ENCODE measurements at regions not wholly inside any gene's neighbourhood (a gene's known extent, or its start where the extent isn't known, plus 50 kb on each side); places are given as distances from the start of the nearest gene placed in this dataset.
"Not testable (repeated sequence)": the region's sequence is repeated elsewhere in the genome, so short reads cannot be mapped to it uniquely, and the experiment has no call there.

GRCh38 chr6:170074435-170074834 lies 216.4 kb downstream of the DLL1 start:
- peak; percentile 15 for DNase-seq (ENCODE audit: low spot score)
- no peak for ATAC-seq

- peak; percentile 38 for DNase-seq (ENCODE audit: low spot score)
- no peak for ATAC-seq
Measured at GRCh38 chr6:170073846-170074245, 217.0 kb downstream of the DLL1 start.

- DNase-seq (ENCODE audit: low spot score) (peak; percentile 0), ATAC-seq (no peak)
Measured at GRCh38 chr6:170072246-170072645, 218.6 kb downstream of the DLL1 start.

DNA sequence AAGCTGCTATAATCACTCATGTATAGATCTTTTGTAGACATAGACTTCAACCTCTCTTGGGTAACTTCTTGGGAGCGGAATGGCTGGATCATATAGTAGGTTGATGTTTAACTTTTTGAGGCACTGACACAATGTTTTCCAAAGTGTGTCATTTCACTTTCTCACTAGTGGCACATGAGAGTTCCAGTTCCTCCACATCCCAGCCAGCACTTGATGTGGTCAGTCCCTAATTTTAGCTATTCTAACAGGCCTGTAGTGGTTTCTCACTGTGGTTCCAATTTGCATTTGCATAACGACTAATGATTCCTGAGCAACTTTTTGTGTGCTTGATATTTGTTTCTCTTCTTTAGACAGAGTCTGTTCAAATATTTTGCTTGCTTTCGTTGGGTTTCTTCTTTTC lies 221.3 kb downstream of the DLL1 start:
- peak; percentile 0 for DNase-seq (ENCODE audit: low spot score)
- no peak for ATAC-seq

GRCh38 chr6:170068496-170068895 lies 222.4 kb downstream of the DLL1 start:
- ATAC-seq (no peak), DNase-seq (ENCODE audit: low spot score) (no peak)

DNA sequence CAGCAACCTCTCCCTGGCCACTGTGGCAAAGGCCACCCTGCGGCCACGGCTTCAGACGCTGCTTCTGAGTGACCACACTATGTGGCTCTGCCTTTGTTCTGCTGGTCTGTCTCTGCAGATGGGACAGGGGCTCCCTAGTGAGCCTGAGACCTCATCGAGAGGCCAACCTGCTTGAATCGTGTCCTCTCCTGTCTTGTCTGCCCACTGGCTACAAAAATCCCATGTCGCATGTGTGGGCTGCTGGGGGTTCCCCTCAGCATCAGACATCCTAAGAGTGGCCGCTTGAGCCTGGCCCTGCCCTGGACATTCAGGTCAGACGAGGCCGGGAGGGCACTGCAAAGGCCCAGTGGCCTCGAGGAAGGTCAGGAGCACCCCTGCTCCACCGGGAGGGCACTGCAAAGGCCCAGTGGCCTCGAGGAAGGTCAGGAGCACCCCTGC lies 222.9 kb downstream of the DLL1 start:
- ATAC-seq: no peak
- peak; percentile 26 for DNase-seq (ENCODE audit: low spot score)

DNA sequence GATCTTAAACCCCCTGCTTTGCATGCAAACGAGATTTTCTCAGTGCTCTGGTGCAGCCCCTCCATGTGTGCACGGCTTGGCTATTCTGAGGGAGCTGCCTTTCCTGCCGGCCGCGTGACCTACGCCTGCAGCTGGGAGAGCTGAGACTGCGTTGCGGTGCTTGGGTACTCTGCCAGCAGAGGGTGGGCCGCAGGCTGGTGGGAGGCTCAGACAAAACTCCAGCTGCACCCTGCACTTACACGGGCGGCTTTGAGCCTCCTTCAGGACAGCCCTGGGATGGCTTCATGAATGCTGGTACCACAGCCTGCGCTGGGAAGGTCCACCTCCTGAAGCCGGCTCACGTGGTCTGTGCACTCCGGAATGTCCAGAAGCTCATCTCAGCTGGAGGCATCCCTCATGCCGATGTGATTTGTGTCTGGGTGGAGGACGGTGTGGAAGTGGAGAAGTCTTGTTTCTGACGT lies 223.7 kb downstream of the DLL1 start:
- ATAC-seq: no peak
- peak; percentile 29 for DNase-seq (ENCODE audit: low spot score)

DNA sequence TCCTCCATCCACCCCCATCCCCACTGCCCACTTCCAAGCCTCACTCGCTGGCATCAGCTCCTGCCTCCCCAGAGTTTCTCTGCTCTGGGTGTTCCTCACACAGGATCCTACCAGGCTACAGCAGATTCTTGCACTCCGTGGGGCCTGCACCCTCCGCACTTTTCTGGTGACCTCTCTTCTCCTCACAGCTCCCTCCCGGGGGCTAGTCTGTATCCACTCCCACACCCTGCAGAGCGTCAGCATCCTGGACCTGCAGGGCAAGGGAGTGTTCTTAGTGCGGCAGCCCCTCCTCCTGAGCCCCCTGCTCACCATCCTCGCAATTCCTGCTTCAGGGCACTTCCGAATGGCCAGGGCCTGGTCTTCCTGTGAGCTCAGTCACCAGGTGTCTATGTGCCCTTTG lies 224.2 kb downstream of the DLL1 start:
- peak; percentile 23 for DNase-seq (ENCODE audit: low spot score)
- no peak for ATAC-seq

GRCh38 chr6:170063851-170064602 lies 226.9 kb downstream of the DLL1 start:
- ATAC-seq (no peak), DNase-seq (ENCODE audit: low spot score) (peak; percentile 32)

DNA sequence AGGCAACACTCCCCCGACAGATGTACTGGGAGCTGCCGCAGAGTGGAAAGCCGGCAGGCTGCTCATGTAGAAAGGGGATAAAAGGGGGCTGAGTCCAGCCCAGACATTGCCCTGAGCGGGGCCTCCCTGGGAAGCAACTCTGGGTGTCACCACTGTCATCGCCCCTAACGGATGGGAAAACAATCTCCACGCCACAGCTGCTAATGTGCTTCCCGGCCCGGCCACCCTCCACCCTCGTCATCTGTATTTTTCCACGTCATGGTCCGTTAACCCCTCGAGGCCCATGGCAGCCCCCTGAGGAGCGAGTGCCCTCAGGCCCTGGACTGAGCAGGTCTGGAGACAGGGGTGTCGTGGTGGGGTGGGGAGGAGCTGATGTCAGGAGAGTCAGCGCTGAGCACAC lies 227.4 kb downstream of the DLL1 start:
- DNase-seq (ENCODE audit: low spot score): peak; percentile 40
- no peak for ATAC-seq

GRCh38 chr6:170062915-170063241 lies 228.0 kb downstream of the DLL1 start:
- DNase-seq (ENCODE audit: low spot score) (peak; percentile 24), ATAC-seq (no peak)

GRCh38 chr6:170062209-170062914 lies 228.5 kb downstream of the DLL1 start:
- ATAC-seq (no peak), DNase-seq (ENCODE audit: low spot score) (peak; percentile 38)

DNA sequence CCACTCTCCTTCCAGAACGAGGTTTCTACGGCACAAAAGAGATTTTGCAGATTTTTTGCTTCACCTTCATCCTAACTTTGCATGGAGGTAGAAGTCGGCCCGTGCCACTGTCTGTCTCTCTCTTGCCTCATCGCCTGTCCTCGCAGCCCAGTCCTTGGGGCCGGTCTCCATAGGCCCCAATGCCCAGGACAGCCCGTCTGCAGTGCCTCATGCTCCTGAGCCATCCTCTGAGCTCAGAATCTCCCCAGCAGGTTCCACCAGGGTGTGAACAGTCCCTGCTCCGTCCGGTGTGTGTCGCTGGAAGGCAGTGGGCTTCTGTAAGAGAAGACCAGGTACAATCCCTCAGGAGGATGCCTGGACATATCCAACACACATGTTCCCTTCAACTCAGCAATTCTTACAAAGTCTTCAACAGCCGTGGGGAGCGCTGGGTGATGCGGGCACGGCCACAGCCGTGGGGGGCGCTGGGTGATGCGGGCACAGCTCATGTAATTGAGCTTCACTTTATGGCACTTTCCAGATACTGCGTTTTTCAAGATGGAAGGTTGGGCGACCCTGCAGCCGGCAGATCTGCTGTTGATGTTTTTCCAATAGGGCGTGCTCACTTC lies 231.9 kb downstream of the DLL1 start:
- ATAC-seq (no peak), DNase-seq (ENCODE audit: low spot score) (peak; percentile 24)

GRCh38 chr6:170057961-170058877 lies 232.7 kb downstream of the DLL1 start:
- DNase-seq (ENCODE audit: low spot score): peak; percentile 24
- ATAC-seq: no peak

DNA sequence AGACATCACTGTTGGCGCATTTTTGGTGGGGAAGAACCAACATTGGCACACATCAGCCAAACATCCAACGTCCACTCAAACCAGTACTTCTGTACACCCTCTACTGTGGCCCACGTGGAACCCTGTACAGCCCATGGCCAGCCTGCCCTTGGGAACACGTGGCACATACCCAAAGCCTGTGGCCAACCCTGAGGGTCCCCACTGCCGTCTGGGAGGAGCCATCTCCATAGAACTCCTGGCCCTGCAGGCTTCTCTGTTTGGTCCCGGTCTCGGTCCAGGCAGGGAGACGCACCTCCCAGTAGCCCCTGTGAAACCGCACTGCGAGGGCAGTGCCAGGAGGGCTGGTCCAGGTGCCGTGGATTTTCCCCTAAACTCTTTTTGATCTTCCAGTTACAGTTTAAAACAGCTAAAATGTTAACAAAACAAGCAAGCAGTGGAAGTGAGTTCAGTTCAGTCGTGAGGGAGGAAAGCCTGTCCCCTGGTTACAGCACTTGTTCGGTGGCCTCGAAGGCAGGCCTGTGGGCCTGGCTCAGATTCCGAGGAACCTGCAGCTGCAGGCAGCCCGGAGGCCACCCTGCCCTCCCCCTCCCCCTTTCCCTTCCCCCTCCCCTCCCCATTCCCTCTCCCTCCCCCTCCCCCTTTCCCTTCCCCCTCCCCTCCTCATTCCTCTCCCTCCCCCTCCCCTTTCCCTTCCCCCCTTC lies 233.7 kb downstream of the DLL1 start:
- peak; percentile 36 for DNase-seq (ENCODE audit: low spot score)
- ATAC-seq: no peak

DNA sequence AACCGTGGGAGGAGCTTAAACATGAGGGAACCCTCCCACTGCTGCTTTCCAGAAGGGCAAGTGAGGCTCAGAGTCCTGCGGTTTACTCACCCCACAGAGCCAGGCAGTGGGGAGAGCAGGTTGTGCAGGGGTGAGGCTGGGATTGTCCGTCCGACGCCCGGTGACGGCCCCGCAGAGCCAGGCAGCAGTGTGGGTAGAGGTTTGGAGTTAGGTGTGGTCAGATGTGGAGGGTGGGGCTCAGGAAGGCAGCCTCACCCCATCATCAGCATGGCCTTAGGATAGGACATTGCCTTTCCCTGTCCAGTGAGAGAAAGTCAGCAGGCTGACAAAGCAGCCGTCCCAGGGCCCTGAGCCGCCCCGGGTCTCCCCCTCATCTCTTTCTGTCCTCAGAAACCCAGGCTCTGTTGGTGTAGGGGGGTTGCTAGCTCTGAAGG lies 234.6 kb downstream of the DLL1 start:
- ATAC-seq (no peak), DNase-seq (ENCODE audit: low spot score) (peak; percentile 31)

DNA sequence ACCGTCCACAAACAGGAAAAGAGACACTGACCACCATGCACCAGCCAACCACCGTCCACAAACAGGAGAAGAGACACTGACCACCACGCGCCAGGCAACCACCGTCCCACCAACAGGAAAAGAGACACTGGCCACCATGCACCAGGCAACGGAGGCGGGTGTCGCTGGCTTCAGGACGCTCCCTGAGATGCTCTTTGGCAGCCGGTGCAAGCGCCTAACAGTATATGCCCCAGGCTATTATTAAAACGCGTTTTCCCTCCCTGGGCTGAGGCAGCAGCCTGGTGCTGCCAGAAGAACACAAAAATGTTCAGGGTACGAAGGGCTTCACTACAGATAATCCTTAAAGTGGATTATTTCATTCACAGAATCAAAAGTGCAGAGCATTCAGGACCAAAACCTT lies 235.1 kb downstream of the DLL1 start:
- not testable (repeated sequence) for ATAC-seq
- peak; percentile 31 for DNase-seq (ENCODE audit: low spot score)

DNA sequence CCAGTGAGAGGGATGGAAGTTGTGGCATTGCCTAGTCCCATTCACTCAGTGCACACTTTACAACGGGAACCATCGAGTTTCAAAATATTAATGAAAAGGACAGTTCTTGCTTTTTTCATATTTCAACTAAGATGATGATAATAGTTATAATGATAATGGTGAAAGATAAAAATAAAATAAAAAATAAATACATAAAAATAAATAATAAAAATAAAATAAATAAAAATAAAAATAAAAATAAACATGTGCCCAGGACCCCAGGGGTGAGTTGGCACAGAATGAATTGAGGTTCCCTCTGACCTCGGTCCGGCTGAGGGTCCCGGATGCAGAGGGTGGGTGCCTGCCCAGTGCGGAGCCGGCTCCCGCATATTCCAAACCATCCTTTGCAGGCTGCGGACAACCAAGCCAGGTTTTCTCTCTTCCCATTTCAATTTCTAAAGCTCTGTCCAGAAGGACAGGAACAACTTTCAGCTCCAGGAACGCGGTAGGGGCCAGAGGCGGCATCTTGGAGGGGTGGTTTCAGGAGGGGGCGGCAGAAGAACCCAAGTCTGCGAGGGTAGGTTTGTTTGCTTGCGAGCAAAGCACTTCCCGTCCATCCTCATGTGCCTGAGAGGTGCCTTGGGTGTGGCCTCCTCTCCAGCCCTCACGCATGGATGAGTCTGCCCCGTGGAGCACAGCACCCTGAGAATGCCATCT lies 236.8 kb downstream of the DLL1 start:
- ATAC-seq: no peak
- peak; percentile 29 for DNase-seq (ENCODE audit: low spot score)

- no peak for ATAC-seq
- peak; percentile 33 for DNase-seq (ENCODE audit: low spot score)
Measured at GRCh38 chr6:170052991-170053821, 237.7 kb downstream of the DLL1 start.
